GM12873 (cell line): ENCODE measurements at regions not wholly inside any gene's neighbourhood (a gene's known extent, or its start where the extent isn't known, plus 50 kb on each side); places are given as distances from the start of the nearest gene placed in this dataset.

ENCODE experiments used
- TF ChIP-seq, protein P1 (sequence below): IDR thresholded peaks from 2 replicates; pipeline ENCODE4 v1.5.1; 2012; ENCODE audit warnings: low read depth, mild to moderate bottlenecking, moderate library complexity, low read length, control low read depth; ENCODE audit not compliant: insufficient read depth; ENCODE audit errors: missing control alignments

DNA sequence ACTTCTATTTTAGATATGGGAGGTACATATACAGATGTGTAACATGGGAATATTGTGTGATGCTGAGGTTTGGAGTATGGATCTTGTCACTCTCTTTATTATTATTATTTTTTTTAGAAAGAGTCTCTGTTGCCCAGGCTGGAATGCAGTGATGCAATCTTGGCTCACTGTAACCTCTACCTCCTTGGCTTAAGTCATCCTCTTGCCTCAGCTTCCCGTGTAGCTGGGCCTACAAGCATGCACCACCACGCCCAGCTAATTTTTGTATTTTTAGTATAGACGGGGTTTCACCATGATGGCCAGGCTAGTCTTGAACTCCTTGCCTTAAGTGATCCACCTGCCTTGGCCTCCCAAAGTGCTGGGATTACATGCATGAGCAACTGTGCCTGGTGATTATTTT lies 138.4 kb upstream of the SLC28A3 start:
- TF ChIP-seq, protein P1, sequence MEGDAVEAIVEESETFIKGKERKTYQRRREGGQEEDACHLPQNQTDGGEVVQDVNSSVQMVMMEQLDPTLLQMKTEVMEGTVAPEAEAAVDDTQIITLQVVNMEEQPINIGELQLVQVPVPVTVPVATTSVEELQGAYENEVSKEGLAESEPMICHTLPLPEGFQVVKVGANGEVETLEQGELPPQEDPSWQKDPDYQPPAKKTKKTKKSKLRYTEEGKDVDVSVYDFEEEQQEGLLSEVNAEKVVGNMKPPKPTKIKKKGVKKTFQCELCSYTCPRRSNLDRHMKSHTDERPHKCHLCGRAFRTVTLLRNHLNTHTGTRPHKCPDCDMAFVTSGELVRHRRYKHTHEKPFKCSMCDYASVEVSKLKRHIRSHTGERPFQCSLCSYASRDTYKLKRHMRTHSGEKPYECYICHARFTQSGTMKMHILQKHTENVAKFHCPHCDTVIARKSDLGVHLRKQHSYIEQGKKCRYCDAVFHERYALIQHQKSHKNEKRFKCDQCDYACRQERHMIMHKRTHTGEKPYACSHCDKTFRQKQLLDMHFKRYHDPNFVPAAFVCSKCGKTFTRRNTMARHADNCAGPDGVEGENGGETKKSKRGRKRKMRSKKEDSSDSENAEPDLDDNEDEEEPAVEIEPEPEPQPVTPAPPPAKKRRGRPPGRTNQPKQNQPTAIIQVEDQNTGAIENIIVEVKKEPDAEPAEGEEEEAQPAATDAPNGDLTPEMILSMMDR, result no peak

DNA sequence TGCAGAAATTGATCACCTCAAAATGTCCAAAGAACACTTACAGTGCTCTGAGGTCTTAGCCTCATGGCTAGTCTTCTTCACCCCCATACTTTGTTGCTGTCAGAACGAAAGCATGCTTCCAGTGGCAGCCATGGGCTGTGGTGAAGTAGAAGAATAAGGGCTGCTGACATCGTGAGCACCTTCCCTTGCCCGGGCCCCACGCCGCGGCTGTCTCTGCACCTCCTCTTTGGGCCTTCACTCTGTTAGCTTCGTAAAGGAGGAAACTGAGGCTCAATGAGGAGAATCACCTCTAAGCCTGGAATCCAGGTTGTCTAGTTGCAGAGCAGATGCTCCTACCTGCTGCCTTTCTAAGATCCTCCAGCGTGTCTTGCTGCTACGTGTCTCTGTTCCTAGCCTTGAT lies 139.5 kb upstream of the SLC28A3 start:
- TF ChIP-seq, protein P1, result no peak

DNA sequence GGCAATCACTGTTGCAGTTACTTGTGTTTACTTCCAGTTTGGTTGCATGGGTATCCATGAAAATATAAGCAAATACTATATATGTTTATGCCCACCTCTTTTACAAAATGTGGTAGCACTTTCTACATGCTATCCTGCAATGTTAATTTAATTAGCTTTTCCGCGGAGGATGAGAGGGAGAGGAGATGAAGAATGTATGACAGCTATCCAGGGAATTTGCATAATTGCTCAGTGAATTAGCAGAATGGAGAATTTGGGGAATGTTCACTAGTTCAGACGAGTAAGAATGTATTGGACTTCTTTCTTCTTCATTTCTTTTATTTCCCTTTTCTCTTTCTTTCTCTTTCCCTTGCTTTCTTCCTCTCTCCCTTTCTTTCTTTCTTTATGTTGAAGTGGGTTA lies 140.7 kb upstream of the SLC28A3 start:
- TF ChIP-seq, protein P1, result no peak

DNA sequence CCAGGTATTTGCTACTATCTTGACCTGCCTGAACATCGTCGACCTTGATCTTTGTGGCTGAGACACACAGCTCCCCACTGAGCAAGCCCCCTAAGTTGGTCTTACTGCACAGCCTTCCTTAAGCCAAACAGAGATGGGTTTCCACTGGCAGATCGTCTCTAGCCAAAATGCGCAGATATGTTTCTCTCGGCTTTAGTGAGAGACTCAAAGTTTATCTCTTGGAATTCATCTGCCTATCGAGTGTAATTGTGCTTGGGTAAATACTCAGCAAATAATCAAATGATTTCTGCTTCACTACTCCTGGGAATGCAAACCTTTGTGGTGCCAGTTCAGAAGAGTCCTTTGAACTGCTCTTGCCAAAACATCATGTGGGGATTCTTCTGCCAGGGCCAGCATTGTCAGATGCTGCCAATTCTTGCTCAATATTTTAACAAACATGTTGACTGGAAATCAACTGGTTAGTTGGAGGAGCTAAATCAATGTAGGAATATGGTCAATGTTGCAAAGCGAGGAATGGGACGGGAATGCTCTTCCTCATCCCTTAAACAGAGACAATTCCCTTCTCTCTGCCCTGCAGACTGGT lies 141.2 kb upstream of the SLC28A3 start:
- TF ChIP-seq, protein P1, result no peak

DNA sequence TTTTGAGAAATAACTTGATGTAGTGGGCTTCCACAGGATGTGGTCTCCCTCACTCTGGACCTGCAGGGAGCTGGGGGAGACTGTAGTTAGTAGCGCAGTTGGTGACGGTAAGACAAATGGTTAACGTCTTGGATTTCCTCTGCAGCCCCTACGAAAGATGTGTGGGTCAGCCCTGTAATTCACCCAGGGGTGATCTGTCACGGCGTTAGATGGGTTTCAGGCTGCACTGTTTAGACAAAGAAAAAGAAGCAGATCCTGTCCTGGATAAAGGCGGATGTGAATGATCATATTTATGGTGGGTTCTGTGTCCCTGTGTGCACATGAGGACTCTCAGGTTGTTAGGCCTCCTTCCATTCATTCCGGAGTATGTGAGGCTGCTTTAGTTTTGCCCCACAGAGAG lies 142.0 kb upstream of the SLC28A3 start:
- TF ChIP-seq, protein P1, result no peak

DNA sequence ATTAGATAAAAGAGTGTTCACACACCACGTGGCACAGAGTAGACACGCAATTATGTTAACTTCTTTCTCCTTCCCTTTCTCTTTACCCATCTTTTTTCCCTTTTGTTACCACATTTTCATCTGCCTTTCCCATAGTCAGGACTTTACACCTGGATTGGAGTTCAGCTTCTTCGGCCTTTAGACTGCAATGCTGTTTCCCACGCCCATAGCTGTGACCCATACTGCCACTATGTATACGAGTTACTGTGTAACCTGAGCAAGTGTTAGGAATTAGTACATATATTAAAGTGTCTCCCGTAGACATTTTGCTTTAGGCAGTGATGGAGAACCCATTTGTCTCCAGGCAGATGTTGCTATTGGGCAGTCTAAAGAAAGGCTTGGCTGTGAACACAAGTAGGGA lies 143.6 kb upstream of the SLC28A3 start:
- TF ChIP-seq, protein P1, result no peak

DNA sequence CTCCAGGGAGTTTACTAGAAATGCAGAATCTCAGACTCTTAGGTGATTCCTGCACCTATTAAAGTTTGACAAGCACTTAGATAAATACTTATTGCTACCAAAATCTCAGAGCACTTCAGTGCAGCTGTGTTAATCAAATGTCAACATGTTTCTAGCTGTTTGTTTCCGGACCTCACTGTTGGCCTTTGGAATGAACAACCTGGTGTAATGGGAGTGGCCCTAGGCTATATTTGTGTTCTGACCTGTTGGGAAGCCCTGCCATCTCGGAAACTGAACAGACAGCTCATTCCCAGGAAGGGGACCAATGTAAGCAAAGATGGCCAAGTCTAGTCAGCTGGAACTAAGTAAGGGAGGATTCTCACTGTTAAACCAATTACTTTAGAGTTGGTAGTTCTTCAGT lies 145.0 kb upstream of the SLC28A3 start:
- TF ChIP-seq, protein P1, result no peak
